NCI-H446 (cell line): ENCODE measurements at regions not wholly inside any gene's neighbourhood (a gene's known extent, or its start where the extent isn't known, plus 50 kb on each side); places are given as distances from the start of the nearest gene placed in this dataset.

Source experiments
- DNase-seq, 2 experiments: peaks; one replicate each; lab custom pipeline; 2025; lab: John Stamatoyannopoulos, UW

DNA sequence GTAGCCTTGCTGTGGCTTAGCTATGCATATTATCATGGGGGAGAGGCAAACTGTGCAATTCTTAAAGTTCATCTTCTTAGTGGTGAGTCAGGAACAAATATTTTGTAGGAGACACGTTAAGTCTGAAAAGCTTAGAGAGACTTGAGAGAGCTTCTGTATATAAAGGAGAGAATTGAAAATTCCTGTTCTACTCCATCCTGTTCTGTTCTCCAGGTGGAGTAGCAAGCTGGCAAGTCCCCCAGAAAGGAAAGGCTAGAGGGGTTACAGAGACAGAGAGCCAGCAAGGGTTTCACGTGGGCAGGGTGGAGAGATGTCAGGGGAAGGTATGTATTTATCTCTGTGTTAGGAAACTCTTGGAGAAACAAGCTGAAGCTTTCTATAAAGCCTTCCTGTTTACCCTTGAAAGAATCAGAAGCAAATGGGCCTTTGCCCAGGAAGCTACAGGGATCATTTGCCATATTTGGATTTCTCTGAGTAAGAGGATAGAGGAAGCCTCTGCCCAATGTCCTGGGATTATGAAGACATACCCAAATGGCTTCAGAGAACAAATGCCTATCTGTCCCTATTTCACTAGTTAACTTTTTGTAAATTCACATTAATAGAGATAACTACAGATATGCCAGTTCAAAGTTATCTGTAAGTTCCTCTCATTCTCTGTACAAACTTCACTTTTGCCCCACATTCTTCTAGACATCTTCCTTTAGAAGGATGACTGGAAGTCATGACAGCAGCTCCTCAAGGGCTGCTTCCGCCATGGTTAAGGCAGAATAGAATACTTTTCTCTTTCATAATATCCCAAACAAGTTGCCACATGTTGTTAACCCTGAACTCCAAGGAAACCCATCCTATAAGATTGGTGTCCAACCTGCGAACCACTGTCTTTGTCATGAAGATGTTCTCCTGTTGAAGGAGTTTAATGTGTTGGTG lies 126.7 kb upstream of the NEDD9 start:
- no peak for DNase-seq

- DNase-seq, result no peak
Observed at GRCh38 chr6:11357285-11357684, 124.8 kb upstream of the NEDD9 start.

- DNase-seq, result no peak
Observed at GRCh38 chr6:11356404-11357155, 124.1 kb upstream of the NEDD9 start.

DNA sequence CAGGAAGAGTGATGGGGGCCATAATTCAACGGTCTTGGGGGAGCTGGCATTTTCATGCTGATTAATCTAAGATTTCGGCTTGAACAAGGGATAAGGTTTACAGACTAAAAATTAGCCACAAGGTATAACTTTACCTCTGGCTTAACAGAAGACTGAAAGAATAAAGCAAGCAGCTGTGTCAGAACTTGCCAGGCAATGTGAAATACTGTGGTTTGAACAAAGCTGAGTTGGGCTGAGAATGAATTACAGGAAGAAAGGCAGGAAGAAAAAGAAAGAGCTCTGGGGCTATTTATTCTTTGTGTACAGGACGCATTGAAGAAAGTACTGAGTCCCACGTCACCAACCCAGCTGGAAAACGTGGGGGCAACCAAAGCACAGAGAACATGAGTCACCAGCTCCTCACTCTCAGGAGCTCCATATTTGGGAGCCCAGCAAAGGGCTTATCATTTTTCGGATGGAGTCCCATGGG lies 121.5 kb upstream of the NEDD9 start:
- no peak for DNase-seq

DNA sequence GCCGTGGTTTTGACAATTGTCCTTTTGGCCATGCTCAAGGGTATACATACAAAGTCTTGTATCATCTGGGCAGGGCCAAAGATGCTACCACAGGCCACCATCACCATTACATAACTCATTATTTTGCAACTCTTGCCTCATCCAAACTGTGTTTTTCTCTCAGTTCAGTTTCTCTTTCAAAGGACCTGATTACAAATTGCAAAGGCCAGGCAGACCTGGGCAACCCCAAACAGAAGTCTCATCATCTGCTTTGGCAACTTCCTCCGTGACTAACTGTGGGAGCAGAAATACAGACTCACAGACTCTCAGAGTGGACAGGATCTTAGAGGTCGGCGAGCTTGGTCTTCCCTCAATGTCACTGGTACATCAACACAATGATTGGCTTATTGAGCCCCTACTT lies 117.8 kb upstream of the NEDD9 start:
- no peak for DNase-seq

- no peak for DNase-seq
Observed at GRCh38 chr6:11349880-11350279, 117.4 kb upstream of the NEDD9 start.

DNA sequence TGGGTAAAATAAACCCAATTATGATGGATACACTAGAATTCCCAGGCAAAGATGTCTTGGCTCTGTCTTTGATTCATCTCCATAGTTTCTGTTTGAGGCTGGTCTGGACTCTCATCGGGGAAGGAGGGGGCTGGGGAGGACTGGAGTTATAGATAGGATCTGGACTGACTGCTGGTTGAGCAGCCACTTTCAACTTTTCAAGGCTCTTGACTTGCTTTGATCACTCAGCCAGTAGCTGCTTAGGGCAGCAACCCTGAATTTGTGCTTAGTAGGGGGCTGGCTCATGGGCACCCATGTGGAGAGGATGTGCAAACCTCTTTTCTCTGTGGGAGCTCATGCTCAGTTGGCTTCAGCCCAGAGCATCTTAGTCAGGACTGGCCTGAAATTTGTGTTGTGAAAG lies 114.0 kb upstream of the NEDD9 start:
- DNase-seq, result no peak

DNA sequence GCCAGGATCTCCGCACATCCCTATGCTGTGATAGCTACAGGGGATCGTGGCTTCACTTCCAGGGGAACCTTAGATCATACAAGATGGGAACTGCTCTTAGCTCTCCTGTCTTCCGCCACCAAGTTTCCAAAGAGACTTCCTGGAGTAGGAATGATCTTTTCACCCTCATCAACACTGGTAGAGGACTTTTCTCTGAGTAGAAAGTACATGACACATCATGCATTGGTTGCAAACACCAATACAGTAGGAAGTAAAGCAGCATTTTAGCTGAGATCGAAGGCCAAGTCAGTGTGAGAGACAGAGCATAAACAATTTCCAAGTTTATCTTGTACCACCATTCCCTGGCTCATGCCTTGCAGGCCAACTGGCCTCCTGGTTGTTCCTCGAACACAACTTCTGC lies 113.1 kb upstream of the NEDD9 start:
- no peak for DNase-seq

DNA sequence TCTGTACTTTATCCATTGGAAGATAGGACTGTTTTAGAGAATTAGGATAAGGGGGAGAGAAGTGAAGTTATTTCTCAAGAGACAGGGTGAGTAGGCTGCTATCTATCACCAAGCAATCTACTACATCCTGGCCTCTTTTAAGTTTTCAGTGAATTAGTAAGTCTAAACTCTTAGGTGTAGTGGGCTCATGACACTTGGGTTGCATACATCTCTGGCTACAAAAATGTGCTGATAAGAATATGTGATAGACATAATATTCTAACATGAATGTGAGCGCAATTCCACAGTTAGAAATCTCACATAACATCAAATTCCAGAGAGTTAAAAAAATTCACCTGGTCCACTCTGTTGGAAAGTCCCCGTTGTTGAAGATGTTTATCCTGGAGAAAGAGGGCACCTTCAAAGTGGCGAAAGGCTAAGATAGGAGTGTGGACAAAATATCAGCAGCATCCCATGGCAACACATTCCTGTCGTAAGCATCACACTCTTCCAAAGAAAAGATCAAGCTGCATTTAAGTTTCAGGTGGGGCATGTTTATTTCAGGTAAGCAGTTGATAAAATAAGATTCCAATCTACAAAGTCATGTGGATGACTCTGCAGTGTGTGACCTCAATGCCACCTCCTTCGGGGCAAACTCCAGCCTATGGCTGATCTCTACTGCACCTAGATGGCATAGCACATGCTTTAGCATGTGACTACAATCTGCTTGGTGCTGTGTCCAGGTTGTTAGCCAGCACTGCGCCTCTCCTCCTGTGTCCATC lies 111.7 kb upstream of the NEDD9 start:
- DNase-seq, result no peak

DNA sequence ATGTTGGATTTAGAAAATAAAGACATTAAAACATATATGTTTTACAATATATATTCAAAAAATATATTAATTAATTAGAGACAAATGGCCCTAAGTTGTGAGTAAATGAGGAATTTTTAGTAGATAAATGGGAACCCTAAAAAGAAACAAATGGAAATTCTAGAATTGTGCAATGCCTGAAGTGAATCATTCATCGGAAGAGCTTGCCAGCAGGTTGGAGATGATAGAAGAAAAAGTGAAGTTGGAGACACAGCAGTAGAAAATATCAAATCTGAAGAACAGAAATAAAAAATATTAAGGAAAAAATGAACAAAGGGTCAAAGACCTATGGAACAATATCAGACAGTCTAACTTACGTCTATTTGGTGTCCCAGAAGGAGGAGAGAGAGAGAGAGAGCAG lies 109.4 kb upstream of the NEDD9 start:
- DNase-seq, result no peak

DNA sequence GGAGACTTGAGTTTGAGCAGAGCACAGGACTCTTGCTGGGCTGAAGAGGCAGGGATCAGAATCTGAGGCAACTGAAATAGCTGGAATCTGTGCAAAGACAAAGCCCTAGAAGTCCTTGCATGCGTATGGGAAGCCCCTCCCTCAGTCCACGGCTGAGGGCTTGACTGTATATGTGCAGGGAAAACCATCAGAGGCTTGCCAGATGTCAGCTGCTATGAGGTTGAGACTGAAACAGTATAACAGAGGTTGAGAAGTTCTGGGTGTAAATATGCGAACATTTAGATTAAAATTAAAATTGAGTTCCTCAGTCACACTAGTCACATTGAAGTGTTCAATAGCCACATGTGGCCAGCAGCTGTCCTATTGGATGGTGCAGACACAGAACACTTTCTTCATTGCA lies 108.8 kb upstream of the NEDD9 start:
- DNase-seq, result no peak

- no peak for DNase-seq
Observed at GRCh38 chr6:11339380-11339779, 106.9 kb upstream of the NEDD9 start.

GRCh38 chr6:11337306-11337705 lies 104.8 kb upstream of the NEDD9 start:
- no peak for DNase-seq

DNA sequence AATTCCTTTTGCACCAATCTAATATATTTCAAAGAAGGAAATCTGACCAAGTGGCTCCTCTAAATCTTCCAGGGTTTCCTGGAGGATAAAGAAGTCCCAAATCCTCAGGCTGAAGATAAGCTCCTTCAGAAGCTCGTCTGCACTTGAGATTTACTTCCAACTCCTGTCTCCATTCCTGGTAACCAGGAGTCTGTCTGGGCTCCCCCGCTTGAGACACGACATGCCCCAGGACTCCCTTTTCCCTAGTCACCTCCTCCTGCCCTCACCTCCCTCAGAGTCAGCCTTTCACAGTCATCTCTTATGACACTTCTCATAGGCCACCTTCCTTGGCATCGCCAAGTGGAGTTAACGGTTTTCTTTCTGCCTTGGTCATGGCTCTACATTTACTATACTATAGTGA lies 103.4 kb upstream of the NEDD9 start:
- DNase-seq, result no peak

- no peak for DNase-seq
Observed at GRCh38 chr6:11333132-11333849, 100.8 kb upstream of the NEDD9 start.

- no peak for DNase-seq
Observed at GRCh38 chr6:11332463-11332862, 100.0 kb upstream of the NEDD9 start.

- no peak for DNase-seq
Observed at GRCh38 chr6:11331111-11331510, 98.6 kb upstream of the NEDD9 start.

DNA sequence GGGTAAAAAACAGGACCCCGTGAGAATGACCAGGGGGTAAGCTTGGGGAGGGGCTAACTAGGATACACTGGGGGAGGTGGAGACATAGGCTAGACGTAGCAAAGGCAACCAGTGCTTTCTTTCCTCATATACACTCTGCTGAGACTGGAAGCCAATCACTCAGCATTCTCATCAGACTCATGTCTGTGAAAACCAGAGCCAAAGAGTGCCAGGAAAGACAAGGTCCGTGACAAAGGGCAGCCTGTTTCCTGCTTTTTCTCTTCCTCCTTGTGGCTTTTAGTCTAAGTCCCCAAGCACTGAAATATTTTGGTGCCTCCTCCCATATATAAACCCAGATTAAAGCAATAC lies 97.9 kb upstream of the NEDD9 start:
- no peak for DNase-seq

GRCh38 chr6:11329726-11330412 lies 97.4 kb upstream of the NEDD9 start:
- no peak for DNase-seq

DNA sequence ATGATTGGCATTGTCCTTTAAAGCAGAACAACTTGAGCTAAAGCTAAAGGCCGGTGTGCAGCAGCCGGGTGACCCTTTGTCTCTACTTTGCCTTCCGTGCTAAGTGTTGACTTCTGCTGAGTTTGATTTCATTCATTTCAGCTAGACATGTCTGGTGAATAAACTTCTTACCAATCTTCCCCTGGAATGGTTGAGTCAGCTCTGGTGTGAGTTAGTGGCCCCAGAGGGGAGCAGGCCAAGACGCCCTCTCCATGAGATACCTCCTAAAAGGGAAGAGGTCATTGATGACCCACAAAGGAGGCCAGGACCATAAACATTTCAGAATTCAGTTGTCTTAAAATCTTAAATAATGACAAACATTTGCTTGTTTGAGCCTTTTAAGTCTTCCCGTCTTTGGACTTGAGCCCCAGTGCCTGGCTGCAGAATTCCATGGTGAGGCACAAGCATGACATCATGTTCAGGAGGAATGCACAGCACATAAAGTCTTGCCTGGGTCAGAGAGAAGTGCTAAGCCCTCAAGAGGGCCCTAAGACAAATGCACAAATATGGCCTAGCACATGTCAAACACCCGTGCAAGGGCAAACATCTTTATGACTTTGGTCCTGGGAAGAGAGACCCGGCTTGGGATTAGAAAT lies 96.3 kb upstream of the NEDD9 start:
- DNase-seq, result no peak

- DNase-seq, result no peak
Observed at GRCh38 chr6:11327961-11328360, 95.5 kb upstream of the NEDD9 start.
